SJSA1 (cell line): ENCODE measurements at regions not wholly inside any gene's neighbourhood (a gene's known extent, or its start where the extent isn't known, plus 50 kb on each side); places are given as distances from the start of the nearest gene placed in this dataset.
"Not testable (repeated sequence)": the region's sequence is repeated elsewhere in the genome, so short reads cannot be mapped to it uniquely, and the experiment has no call there.

Source experiments
- DNase-seq, 2 experiments: peaks; one replicate each; pipeline ENCODE4 v3.0.0-alpha.2; 2015 to 2020; ENCODE audit warnings: low spot score in 2 of 2, low read depth in 1 of 2
- H3K27ac ChIP-seq: fragments of 250-450 bp; sonication (Bioruptor Pico); 2 replicates; pipeline ENCODE4 v1.5.1; 2020; ENCODE audit warnings: mild to moderate bottlenecking, moderate library complexity
- H3K27me3 ChIP-seq: fragments of 250-450 bp; sonication (Bioruptor Pico); replicated peaks from 2 replicates; pipeline ENCODE4 v1.5.1; 2020; ENCODE audit warnings: mild to moderate bottlenecking, moderate library complexity
- H3K36me3 ChIP-seq: fragments of 250-450 bp; sonication (Bioruptor Pico); 2 replicates; pipeline ENCODE4 v1.5.1; 2020; ENCODE audit warnings: mild to moderate bottlenecking
- H3K4me1 ChIP-seq: fragments of 250-450 bp; sonication (Bioruptor Pico); replicated peaks from 2 replicates; pipeline ENCODE4 v1.6.1; 2021; ENCODE audit warnings: mild to moderate bottlenecking
- H3K4me3 ChIP-seq: fragments of 250-450 bp; sonication (Bioruptor Pico); 2 replicates; pipeline ENCODE4 v1.5.1; 2020; ENCODE audit warnings: mild to moderate bottlenecking
- H3K9me3 ChIP-seq: fragments of 250-450 bp; sonication (Bioruptor Pico); replicated peaks from 2 replicates; pipeline ENCODE4 v1.5.1; 2020; ENCODE audit warnings: mild to moderate bottlenecking

- DNase-seq, result no peak
- Histone ChIP-seq H3K4me3 (no peak overlapping the region), H3K27me3 (0 out of 2 replicates have a peak, but pooled peaks cover 3% of the 10 kb centered on the region), H3K9me3 (0 out of 2 replicates have a peak, but pooled peaks cover 6% of the 10 kb centered on the region), H3K4me1 (no peaks in the 10 kb centered on the region), H3K27ac (no peak overlapping the region), H3K36me3 (no peaks in the 10 kb centered on the region)
Measured at GRCh38 chr5:1998716-1999317, 116.1 kb upstream of the IRX4 start.

GRCh38 chr5:1998348-1998669, 115.6 kb upstream of the IRX4 start:
- Histone ChIP-seq H3K36me3 (no peaks in the 10 kb centered on the region), H3K4me1 (no peaks in the 10 kb centered on the region), H3K27ac (no peak overlapping the region), H3K27me3 (0 out of 2 replicates have a peak, but pooled peaks cover 3% of the 10 kb centered on the region), H3K9me3 (0 out of 2 replicates have a peak, but pooled peaks cover 6% of the 10 kb centered on the region), H3K4me3 (no peak overlapping the region)
- DNase-seq, result no peak

GRCh38 chr5:1997640-1998347, 115.1 kb upstream of the IRX4 start:
- Histone ChIP-seq H3K27ac (no peak overlapping the region), H3K27me3 (no peaks in the 10 kb centered on the region), H3K4me1 (no peaks in the 10 kb centered on the region), H3K36me3 (no peaks in the 10 kb centered on the region), H3K4me3 (no peak overlapping the region), H3K9me3 (0 out of 2 replicates have a peak, but pooled peaks cover 6% of the 10 kb centered on the region)
- no peak for DNase-seq

- no peaks in the 10 kb centered on the region for H3K4me1 ChIP-seq
- no peaks in the 10 kb centered on the region for H3K36me3 ChIP-seq
- DNase-seq, result no peak
- H3K9me3 ChIP-seq, result 0 out of 2 replicates have a peak, but pooled peaks cover 3% of the 10 kb centered on the region
- no peaks in the 10 kb centered on the region for H3K27me3 ChIP-seq
- no peak overlapping the region for H3K27ac ChIP-seq
- no peak overlapping the region for H3K4me3 ChIP-seq
Measured at GRCh38 chr5:1995491-1995890, 112.8 kb upstream of the IRX4 start.

- Histone ChIP-seq H3K4me1 (no peaks in the 10 kb centered on the region), H3K27ac (no peak overlapping the region), H3K4me3 (no peak overlapping the region), H3K9me3 (no peaks in the 10 kb centered on the region), H3K36me3 (no peaks in the 10 kb centered on the region), H3K27me3 (no peaks in the 10 kb centered on the region)
- DNase-seq, result no peak
Measured at GRCh38 chr5:1987471-1987870, 104.7 kb upstream of the IRX4 start.

GRCh38 chr5:1985781-1986180, 103.1 kb upstream of the IRX4 start:
- Histone ChIP-seq H3K9me3 (no peaks in the 10 kb centered on the region), H3K27me3 (no peaks in the 10 kb centered on the region), H3K4me1 (no peaks in the 10 kb centered on the region), H3K4me3 (no peak overlapping the region), H3K27ac (no peak overlapping the region), H3K36me3 (no peaks in the 10 kb centered on the region)
- no peak for DNase-seq

GRCh38 chr5:1983919-1984695, 101.4 kb upstream of the IRX4 start:
- DNase-seq, result no peak
- Histone ChIP-seq H3K9me3 (no peaks in the 10 kb centered on the region), H3K4me3 (no peak overlapping the region), H3K36me3 (no peaks in the 10 kb centered on the region), H3K27me3 (no peaks in the 10 kb centered on the region), H3K27ac (no peak overlapping the region), H3K4me1 (no peaks in the 10 kb centered on the region)

- H3K27me3 ChIP-seq, result no peaks in the 10 kb centered on the region
- H3K4me3 ChIP-seq, result no peak overlapping the region
- no peaks in the 10 kb centered on the region for H3K9me3 ChIP-seq
- no peak for DNase-seq
- H3K4me1 ChIP-seq, result no peaks in the 10 kb centered on the region
- H3K27ac ChIP-seq, result no peak overlapping the region
- no peaks in the 10 kb centered on the region for H3K36me3 ChIP-seq
Measured at GRCh38 chr5:1983401-1983800, 100.7 kb upstream of the IRX4 start.

- H3K27me3 ChIP-seq, H3K4me3 ChIP-seq, DNase-seq: not testable (repeated sequence)
Measured at GRCh38 chr5:1982561-1982960, 99.8 kb upstream of the IRX4 start.

GRCh38 chr5:1975898-1976765, 93.4 kb upstream of the IRX4 start:
- no peak for DNase-seq
- Histone ChIP-seq H3K36me3 (no peaks in the 10 kb centered on the region), H3K9me3 (no peaks in the 10 kb centered on the region), H3K4me3 (no peak overlapping the region), H3K27me3 (0 out of 2 replicates have a peak, but pooled peaks cover 6% of the 10 kb centered on the region), H3K27ac (no peak overlapping the region), H3K4me1 (no peaks in the 10 kb centered on the region)

More at GRCh38 chr5:1982561-1982960, 99.8 kb upstream of the IRX4 start:
- H3K27ac ChIP-seq, H3K36me3 ChIP-seq, H3K4me1 ChIP-seq, H3K9me3 ChIP-seq: not testable (repeated sequence)

GRCh38 chr5:1975406-1975715, 92.6 kb upstream of the IRX4 start:
- H3K4me1 ChIP-seq, result no peaks in the 10 kb centered on the region
- no peak overlapping the region for H3K27ac ChIP-seq
- no peaks in the 10 kb centered on the region for H3K9me3 ChIP-seq
- H3K36me3 ChIP-seq, result no peaks in the 10 kb centered on the region
- DNase-seq, result no peak
- no peak overlapping the region for H3K4me3 ChIP-seq
- 0 out of 2 replicates have a peak, but pooled peaks cover 6% of the 10 kb centered on the region for H3K27me3 ChIP-seq

- Histone ChIP-seq H3K4me1 (no peaks in the 10 kb centered on the region), H3K36me3 (no peaks in the 10 kb centered on the region), H3K4me3 (no peak overlapping the region), H3K27me3 (0 out of 2 replicates have a peak, but pooled peaks cover 6% of the 10 kb centered on the region), H3K9me3 (no peaks in the 10 kb centered on the region), H3K27ac (no peak overlapping the region)
- no peak for DNase-seq
Measured at GRCh38 chr5:1974501-1975405, 92.0 kb upstream of the IRX4 start.

GRCh38 chr5:1974081-1974480, 91.4 kb upstream of the IRX4 start:
- H3K27ac ChIP-seq, result no peak overlapping the region
- 0 out of 2 replicates have a peak, but pooled peaks cover 6% of the 10 kb centered on the region for H3K27me3 ChIP-seq
- H3K36me3 ChIP-seq, result no peaks in the 10 kb centered on the region
- H3K4me3 ChIP-seq, result no peak overlapping the region
- H3K4me1 ChIP-seq, result no peaks in the 10 kb centered on the region
- no peaks in the 10 kb centered on the region for H3K9me3 ChIP-seq
- DNase-seq, result no peak
